SK-N-SH treated with all-trans-retinoic acid at 6 μM for 48 hours (cell line): ENCODE measurements at regions not wholly inside any gene's neighbourhood (a gene's known extent, or its start where the extent isn't known, plus 50 kb on each side); places are given as distances from the start of the nearest gene placed in this dataset.

Experiments used
- CSDC2 ChIP-seq: fragments of 250-450 bp; sonication (Bioruptor Pico); IDR thresholded peaks from 2 replicates; pipeline ENCODE4 v1.5.0; 2020; ENCODE audit warnings: mild to moderate bottlenecking, moderate library complexity
- ZFP30 ChIP-seq: fragments of 450-650 bp; formaldehyde crosslinking; IDR thresholded peaks from 2 replicates; pipeline ENCODE4 v1.5.0; 2022; ENCODE audit warnings: mild to moderate bottlenecking, moderate library complexity

DNA sequence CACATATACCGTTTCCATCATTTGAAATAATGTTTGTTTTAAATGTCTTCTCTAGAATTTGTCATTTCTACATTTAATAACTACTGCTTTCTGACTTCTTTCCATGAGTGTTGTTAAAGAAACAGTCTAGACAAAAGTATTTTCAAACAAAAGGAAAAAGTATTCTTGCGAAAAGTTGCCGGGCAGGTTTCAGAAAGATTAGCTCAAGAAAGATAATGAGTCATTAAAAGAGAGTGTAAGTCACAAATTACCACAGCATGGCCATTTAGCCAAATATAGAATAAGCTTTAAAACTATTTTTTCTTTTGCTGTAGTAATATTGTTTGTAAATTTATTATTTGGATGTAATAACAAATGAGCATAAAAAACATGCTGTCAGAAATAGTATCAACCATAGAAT is 493.0 kb downstream of the TLL1 start:
- TF ChIP-seq ZFP30 (CRISPR knock-in tag) (no peak), CSDC2 (CRISPR knock-in tag) (no peak)
